Left colon (tissue), 2 donors: ENCODE measurements at regions not wholly inside any gene's neighbourhood (a gene's known extent, or its start where the extent isn't known, plus 50 kb on each side); places are given as distances from the start of the nearest gene placed in this dataset.
"Not testable (repeated sequence)": the region's sequence is repeated elsewhere in the genome, so short reads cannot be mapped to it uniquely, and the experiment has no call there.

ENCODE experiments used
- ATAC-seq: fragments of 200-7000 bp; cut with Tn5 transposase; one replicate; pipeline ENCODE4 v1.9.1; 2020; ENCODE audit warnings: mild to moderate bottlenecking, moderate library complexity
- DNase-seq, 2 donors: peaks; one replicate each; pipeline ENCODE4 v3.0.0-alpha.2; 2020
- intact Hi-C, 2 donors: fragments of 100-400 bp; cut with DNase I in 1 of 2; cut with micrococcal nuclease in 1 of 2; formaldehyde crosslinking; loops; one replicate each; pipeline versions ENCODE4 v1.11.2 to v1.14.0; 2022; cut with DNase I, micrococcal nuclease
- donor health status: DM: no; HTN: no; CAD: no.
- donor health status: DM: yes; HTN: yes; CAD: no.

GRCh38 chr10:3259499-3259898, 86.9 kb upstream of the PITRM1 start:
- no peak for ATAC-seq
- intact Hi-C loops: no loop called here
- no peak for DNase-seq

- DNase-seq (no peak), ATAC-seq (no peak)
- intact Hi-C loops: no loop called here
These were observed 85.8 kb upstream of the PITRM1 start for GRCh38 chr10:3258394-3258793.

GRCh38 chr10:3255616-3256015, 83.0 kb upstream of the PITRM1 start:
- DNase-seq (no peak), ATAC-seq (no peak)
- intact Hi-C loops: no loop called here

GRCh38 chr10:3255075-3255474, 82.5 kb upstream of the PITRM1 start:
- intact Hi-C loops: no loop called here
- ATAC-seq (no peak), DNase-seq (no peak)

- ATAC-seq, intact Hi-C loops: not testable (repeated sequence)
These were observed 81.4 kb upstream of the PITRM1 start for GRCh38 chr10:3253974-3254373.

GRCh38 chr10:3251172-3251571, 78.6 kb upstream of the PITRM1 start:
- no peak for ATAC-seq
- intact Hi-C loops: no loop called here
- no peak for DNase-seq

More at GRCh38 chr10:3253974-3254373, 81.4 kb upstream of the PITRM1 start:
- DNase-seq: not testable (repeated sequence)

- intact Hi-C loops: loop anchor here in 1 of 2 donors (10.0 kb wide), 2 partner anchors 525 to 1405 kb away; no protein-coding TSS in a partner anchor
- no peak for ATAC-seq
- no peak for DNase-seq
These were observed 76.8 kb upstream of the PITRM1 start for GRCh38 chr10:3249307-3249889.

GRCh38 chr10:3248526-3249306, 76.1 kb upstream of the PITRM1 start:
- ATAC-seq (no peak), DNase-seq (no peak)
- intact Hi-C loops: loop anchor here in 1 of 2 donors (10.0 kb wide), 2 partner anchors 526 to 1406 kb away; no protein-coding TSS in a partner anchor

GRCh38 chr10:3245395-3245794, 72.8 kb upstream of the PITRM1 start:
- no peak for DNase-seq
- intact Hi-C loops: loop anchor here in 1 of 2 donors (10.0 kb wide), 2 partner anchors 529 to 1409 kb away; no protein-coding TSS in a partner anchor
- ATAC-seq: no peak

- ATAC-seq (no peak), DNase-seq (no peak)
- intact Hi-C loops: loop anchor here in 1 of 2 donors (10.0 kb wide), 2 partner anchors 533 to 1413 kb away; no protein-coding TSS in a partner anchor
These were observed 69.5 kb upstream of the PITRM1 start for GRCh38 chr10:3241967-3242650.

GRCh38 chr10:3241274-3241921, 68.8 kb upstream of the PITRM1 start:
- DNase-seq: no peak
- intact Hi-C loops: loop anchor here in 1 of 2 donors (10.0 kb wide), 2 partner anchors 533 to 1413 kb away; no protein-coding TSS in a partner anchor
- ATAC-seq: no peak

GRCh38 chr10:3239920-3240894, 67.6 kb upstream of the PITRM1 start:
- ATAC-seq: no peak
- intact Hi-C loops: loop anchor here (10.0 kb wide), 3 partner anchors 535 to 1525 kb away; no protein-coding TSS in a partner anchor

GRCh38 chr10:3239066-3239919, 66.7 kb upstream of the PITRM1 start:
- ATAC-seq (peak; percentile 93), DNase-seq (peak; percentile 47 to 81)
- intact Hi-C loops: loop anchor here (10.0 kb wide), 2 partner anchors 1416 to 1526 kb away; no protein-coding TSS in a partner anchor

More at GRCh38 chr10:3239920-3240894, 67.6 kb upstream of the PITRM1 start:
- DNase-seq: no peak

- ATAC-seq: no peak
- intact Hi-C loops: loop anchor here (10.0 kb wide), 2 partner anchors 1417 to 1527 kb away; no protein-coding TSS in a partner anchor
- no peak for DNase-seq
These were observed 65.7 kb upstream of the PITRM1 start for GRCh38 chr10:3238115-3238871.

GRCh38 chr10:3237530-3237929, 64.9 kb upstream of the PITRM1 start:
- intact Hi-C loops: loop anchor here (10.0 kb wide), 2 partner anchors 1417 to 1527 kb away; no protein-coding TSS in a partner anchor
- ATAC-seq (no peak), DNase-seq (no peak)
